DMS153 treated with DMSO at 0.1 percent for 48 hours (cell line): ENCODE measurements at regions not wholly inside any gene's neighbourhood (a gene's known extent, or its start where the extent isn't known, plus 50 kb on each side); places are given as distances from the start of the nearest gene placed in this dataset.

ENCODE experiments used
- DNase-seq: peaks from one replicate; lab custom pipeline; 2025; ENCODE audit not compliant: unreplicated experiment; lab: John Stamatoyannopoulos, UW

DNA sequence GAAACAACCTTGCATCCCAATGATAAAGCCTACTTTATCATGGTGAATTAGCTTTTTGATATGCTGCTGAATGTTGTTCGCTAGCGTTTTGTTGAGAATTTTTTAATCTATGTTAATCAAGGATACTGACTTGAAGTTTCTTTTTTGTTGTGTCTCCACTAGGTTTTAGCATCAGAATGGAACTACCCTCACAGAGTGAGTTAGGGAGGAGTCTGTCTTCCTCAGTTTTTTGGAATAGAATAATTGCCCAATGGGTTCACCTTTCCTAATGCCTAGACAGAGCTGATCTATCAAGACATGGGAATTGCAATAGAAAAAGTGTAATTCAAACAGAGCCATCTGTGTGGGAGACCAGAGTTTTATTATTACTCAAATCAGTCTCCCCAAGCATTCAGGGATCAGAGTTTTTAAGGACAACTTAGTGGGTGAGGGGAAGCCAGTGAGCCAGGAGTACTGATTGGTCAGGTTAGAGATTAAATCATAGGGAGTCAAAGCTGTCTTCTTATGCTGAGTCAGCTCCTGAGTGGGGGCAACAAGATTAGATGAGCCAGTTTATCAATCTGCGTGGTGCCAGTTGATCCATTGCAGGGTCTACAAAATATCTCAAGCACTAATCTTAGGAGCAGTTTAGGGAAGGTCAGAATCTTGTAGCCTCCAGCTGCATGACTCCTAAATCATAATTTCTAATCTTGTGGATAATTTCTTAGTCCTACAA, 237.4 kb upstream of the PPP2R3A start:
- DNase-seq: no peak

GRCh38 chr3:135731546-135731945, 234.0 kb upstream of the PPP2R3A start:
- DNase-seq: no peak

- no peak for DNase-seq
These were observed 228.8 kb upstream of the PPP2R3A start for GRCh38 chr3:135736740-135737139.

DNA sequence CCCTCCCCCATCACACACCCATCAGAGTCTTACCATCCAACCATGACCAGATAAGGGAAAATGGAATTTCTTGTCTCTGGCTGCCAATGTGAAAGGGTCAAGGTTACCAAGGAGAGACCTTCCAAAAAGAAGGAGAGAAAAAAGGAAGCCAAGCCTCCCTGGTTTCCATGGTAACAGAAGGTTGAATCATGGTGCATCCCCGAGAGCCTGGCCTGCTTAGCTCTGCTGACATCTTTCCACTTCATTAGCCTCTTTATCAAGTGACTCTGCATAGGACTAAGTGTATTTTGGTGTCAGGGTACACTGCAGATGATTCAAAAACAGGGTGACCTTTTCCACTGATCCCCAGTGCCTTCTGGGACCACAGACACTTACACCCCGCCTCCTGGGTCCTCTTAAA, 225.7 kb upstream of the PPP2R3A start:
- no peak for DNase-seq

DNA sequence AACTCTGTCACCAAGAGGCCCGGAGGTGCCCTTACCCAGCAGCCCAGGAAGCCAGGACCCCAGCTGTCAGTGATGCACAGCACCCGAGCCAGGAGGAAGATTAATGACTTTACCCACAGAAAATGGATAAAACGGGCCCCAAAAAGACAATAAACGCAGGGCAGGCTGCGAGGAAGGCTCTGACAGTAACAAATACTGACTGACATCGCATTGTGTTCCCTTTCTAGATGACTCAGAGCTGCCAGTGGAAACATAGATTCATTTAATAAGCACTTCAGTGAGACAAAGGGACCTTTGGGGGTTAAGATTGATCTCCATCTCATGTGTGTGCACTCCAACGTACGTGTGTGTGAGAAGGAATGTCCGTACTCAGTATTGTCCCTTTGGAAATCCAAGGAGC, 225.3 kb upstream of the PPP2R3A start:
- no peak for DNase-seq

- DNase-seq: no peak
These were observed 224.8 kb upstream of the PPP2R3A start for GRCh38 chr3:135740751-135741150.

GRCh38 chr3:135751991-135752390, 213.5 kb upstream of the PPP2R3A start:
- DNase-seq: no peak

DNA sequence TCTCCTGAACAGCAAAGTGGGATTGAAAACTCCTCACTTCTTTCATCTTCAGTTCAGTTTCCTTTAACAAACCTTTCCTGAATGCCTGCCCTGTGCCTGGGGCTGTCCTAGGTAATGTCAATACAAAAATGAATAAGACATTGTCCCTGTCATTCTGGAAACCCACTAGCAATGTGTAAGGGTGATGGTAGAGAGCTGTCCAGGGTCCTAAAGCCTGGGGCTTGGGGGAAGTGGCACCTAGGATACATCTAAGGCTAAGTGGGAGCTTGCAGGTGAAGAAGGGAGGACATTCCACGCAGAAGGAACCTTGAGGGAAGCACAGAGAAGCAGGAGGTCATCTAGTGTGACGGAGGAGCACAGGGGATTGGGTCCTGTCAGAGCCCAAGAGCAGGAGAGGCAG, 212.7 kb upstream of the PPP2R3A start:
- no peak for DNase-seq

DNA sequence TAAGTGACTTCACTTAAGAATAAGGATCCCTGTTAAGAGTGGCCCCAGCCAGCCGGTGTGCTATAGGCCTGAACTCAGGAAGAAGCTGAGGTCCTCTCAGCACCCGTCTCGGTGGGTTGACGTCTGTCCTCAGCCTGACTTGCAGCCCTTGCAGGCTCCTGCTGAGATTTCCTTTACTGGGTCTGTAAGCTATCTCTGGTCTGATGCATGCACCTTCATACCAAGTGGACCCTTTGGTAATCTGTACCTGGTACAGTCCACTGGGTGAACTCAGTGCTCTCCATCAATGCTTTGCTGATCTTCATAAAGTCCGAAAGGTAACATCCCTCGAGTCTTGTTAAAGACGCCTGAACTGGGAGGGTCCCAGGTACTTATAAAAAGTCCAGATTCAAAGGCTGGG, 212.0 kb upstream of the PPP2R3A start:
- DNase-seq: no peak

DNA sequence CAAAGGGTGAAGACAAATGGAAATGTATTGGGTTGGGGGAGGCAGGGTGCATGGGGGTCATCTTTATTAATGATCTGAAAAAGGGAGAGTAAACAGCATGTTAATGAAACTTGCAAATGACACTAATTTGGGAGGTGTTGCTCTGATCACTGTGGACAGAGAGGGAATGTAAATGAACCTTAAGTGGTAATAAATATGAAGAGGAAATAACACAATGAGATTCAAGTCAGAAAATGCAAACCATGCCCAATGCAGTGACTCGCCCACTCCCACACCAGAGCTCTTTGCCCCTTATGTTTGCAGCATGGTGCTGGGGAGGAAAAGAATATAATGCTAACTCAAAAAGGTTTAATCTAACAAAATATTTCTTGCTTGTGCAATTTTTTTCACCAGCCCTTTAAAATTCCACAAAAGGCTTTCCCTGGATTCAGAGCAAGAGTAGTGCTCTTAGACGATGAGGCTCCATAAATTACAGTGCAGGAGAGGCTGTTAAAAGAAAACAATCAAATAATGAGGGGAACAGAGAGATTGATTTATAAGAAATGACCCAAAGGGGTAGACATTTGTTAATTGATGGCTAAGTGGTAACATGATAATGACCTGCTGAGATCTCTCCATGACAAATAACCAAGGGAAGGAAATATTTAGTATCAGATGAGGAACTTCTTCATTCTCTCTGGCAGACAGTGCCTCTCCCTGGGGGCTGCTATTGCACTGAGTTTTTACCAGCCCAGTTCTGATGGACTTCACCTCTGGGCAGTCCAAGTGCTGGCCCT, 210.0 kb upstream of the PPP2R3A start:
- DNase-seq: no peak

DNA sequence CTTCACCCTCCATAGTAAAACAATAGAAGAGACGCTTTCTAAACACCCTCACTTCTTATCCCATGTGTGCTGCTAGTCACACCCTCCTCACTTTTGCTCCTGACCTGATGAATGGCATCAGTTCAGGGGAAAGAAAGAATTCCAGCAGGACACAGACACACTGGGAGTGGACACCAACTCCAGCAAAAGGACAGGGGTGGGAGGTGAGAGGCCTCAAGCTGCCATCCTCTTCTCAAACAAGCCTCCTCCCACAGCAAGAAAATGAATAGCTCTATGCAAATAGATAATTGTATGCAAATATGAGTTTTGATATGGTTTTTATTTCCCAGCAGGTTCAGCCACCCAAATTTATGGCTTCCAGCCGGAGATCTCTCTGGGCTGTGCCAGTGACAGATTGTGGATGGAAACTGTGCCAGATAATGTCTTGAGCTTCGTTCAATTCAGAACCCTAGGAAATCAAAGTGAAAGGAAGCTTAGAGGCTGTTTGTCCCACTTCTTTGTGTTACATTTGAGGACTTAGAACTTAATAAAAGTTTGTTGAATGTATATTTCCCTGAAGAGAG, 209.3 kb upstream of the PPP2R3A start:
- no peak for DNase-seq

DNA sequence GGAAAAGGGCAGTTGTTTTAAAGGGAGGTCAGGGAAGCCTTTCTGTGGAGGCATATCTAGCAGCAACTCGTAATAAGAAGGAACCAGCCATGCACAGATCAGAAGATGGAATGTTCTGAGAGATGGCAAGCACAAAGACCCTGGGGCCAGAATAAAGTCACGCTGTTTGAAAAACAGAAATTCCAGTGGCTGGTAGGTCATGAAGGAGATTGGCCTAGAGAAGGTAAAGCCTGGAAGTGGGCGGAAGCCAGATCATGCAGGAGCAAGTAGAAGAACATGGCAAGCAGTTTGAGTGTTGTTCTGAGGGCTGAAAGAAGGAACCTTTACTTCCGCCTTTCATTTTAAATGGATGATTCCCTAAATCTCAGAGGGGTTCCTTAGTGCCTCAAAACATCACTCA, 208.1 kb upstream of the PPP2R3A start:
- DNase-seq: no peak

- DNase-seq: no peak
These were observed 206.6 kb upstream of the PPP2R3A start for GRCh38 chr3:135758961-135759360.

GRCh38 chr3:135759651-135760050, 205.9 kb upstream of the PPP2R3A start:
- DNase-seq: no peak

GRCh38 chr3:135760581-135760980, 204.9 kb upstream of the PPP2R3A start:
- DNase-seq: no peak

DNA sequence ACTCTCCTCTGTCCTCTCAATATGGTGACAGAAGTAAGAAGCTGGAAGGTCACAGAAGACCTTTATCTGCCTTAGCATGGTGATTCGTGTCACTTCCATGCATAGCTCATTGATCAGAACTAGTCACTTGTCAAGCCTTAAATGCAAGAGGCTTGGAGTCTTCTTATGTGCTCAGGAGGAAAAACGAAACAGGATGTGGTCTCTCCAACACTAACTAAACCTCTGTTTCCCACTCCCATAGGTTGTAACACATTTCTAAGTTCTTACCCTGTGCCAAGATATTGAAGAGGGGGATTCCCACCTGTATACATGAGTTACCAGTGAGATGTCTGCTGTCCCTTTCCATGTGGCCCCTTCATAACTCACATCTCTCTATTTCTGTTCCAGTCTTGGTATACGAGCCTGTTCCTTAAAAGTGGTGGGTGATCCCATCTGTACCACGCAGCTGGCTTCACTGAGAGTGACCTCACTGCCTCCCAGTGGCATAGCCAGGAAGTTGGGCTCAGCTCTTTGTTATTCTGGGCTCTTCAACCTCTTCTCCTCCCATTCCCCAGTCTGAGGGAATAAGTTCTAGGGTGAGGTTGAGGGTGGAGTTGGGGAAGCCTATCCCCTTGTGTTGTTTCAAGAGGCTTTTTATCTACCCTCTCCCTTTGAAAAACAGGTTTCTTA, 203.2 kb upstream of the PPP2R3A start:
- DNase-seq: no peak

- DNase-seq: no peak
These were observed 199.4 kb upstream of the PPP2R3A start for GRCh38 chr3:135766115-135766514.

- no peak for DNase-seq
These were observed 193.8 kb upstream of the PPP2R3A start for GRCh38 chr3:135771760-135772159.

DNA sequence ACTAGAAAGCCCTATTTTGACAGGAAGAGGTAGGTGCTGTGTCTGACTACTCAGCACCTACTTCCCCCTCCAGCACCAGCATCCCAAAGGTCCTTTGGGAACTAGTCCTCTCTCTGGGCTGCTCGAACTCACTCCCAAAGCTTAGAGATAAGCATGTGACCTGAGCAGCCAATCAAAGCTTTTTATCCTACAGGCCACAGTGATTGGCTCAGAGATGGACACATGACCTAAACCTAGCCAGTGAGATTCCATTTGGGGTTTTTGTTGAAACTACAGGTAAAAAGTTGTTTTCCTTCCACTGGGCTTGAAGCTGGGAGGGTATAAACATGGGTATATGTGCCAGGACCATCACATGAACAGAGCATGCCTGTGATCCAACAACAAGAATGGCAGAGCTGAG, 186.5 kb upstream of the PPP2R3A start:
- no peak for DNase-seq

DNA sequence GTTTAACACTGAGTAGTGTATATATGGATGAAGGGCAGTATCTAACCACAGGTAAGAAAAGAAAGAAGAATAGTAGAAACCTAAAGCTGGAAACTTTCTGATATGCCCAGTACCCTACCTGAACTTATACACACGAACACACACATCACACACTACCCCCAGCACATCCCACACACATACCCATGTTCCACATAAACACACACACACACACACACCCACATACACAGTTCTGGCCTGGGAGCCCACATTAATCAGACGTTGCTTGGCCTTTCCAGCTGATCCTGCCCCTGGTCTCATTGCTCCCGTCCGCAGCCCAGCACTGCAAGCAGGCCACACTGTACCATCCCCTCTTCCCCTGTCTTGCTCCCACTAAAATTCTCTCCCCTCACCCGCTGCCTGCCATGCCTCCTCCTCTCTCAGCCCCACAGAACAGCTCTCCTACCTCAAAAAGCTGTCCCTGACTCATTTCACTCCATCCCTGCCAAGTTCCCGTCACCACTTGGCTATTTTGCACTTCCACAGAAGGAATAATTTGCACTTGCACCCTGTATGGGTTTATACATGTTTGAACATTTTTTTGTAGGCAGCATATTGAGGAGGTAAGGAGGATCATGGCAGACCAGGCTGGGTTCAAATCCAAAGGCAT, 185.8 kb upstream of the PPP2R3A start:
- DNase-seq: no peak
